NCI-H2171 treated with DMSO at 0.1 percent for 48 hours (cell line): ENCODE measurements at regions not wholly inside any gene's neighbourhood (a gene's known extent, or its start where the extent isn't known, plus 50 kb on each side); places are given as distances from the start of the nearest gene placed in this dataset.
A peak's percentile ranks its signal among the peaks of the same experiment; 100 is the strongest.
"Not testable (repeated sequence)": the region's sequence is repeated elsewhere in the genome, so short reads cannot be mapped to it uniquely, and the experiment has no call there.

ENCODE experiments used
- DNase-seq: peaks from one replicate; lab custom pipeline; 2025; lab: John Stamatoyannopoulos, UW

DNA sequence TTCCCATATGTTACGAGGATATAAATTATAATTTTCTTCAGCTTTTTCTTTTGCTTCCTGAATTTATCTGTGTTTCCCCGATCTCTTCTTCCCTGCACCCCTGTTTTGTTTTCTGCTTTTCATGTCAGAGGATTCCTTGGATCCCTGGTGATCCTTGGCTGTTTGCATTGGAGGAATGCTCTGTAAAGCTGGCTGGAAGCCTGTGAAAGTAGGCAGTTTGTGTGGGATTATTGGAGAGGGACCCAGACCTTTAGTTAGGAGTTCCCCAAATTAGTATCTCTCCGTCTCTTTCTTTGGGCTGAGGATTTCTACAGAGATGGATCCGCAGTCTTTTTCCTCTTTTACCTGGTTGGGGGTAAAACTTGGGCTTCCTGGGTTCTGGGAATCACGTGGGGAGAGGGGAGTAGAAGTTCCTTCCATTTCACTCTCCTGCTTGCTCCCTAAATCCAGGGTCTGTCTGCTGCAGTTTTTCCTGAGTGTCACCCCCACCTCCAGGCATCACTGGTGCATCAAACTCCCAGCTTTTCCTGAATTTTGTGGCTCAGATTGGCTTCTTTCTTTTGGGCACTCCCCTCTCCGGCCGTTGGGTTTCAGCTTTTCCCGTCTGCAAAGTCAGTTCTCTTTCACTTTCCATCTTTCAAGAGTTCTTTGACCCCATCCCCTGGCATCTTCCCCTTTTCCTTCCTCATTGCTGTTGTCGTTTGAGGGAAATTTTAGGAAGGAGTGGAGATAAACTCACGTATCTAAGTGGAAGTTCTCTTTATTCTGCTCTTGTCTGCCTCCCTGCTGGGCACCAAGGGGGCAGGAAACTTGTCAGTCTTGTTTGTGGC lies 79.1 kb upstream of the ALX4 start:
- DNase-seq: no peak

DNA sequence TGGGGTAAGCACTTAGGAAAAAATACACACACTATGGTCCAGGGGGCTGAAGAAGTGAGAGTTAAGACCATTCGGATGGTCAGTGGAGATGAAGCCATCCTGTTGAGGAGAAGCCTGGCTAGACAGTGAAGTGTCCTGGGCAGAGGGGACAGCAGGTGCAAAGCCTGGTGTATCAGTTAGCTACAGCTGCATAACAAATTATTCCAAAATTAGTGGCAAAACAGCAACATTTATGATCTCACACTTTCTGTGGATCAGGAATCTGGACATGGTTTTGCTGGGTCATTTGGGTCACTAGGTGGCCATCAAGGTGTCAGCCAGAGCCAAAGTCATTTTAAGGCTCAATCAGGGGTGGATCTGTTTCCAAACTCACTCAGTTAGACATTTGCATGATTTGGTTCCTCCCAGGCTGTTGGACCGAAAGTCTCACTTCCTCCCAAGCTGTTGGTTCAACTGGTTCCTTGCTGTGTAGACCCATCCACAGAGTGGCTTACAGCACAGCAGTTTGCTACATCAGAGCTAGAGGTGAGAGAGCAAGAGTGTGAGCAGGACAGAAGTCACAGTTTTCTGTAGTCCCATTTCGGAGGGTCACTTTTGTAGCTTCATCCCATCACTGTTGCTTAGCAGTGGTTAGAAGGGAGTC lies 80.1 kb upstream of the ALX4 start:
- DNase-seq: no peak

DNA sequence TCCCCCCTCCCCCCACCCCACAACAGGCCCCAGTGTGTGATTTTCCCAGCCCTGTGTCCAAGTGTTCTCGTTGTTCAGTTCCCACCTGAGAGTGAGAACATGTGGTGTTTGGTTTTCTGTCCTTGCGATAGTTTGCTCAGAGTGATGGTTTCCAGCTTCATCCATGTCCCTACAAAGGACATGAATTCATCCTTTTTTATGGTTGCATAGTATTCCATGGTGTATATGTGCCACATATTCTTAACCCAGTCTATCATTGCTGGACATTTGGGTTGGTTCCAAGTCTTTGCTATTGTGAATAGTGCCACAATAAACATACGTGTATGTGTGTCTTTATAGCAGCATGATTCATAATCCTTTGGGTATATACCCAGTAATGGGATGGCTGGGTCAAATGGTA lies 81.1 kb upstream of the ALX4 start:
- not testable (repeated sequence) for DNase-seq

DNA sequence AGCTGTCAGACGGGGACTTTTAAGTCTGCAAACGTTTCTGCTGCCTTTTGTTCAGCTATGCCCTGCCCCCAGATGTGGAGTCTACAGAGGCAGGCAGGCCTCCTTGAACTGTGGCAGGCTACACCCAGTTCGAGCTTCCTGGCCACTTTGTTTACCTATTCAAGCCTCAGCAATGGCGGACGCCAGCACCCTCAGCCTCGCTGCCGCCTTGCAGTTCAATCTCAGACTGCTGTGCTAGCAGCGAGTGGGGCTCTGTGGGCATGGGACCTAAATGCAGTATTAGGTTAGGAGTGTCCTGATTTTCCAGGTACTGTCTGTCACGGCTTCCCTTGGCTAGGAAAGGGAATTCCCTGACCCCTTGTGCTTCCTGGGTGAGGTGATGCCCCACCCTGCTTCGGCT lies 86.8 kb upstream of the ALX4 start:
- DNase-seq: not testable (repeated sequence)

DNA sequence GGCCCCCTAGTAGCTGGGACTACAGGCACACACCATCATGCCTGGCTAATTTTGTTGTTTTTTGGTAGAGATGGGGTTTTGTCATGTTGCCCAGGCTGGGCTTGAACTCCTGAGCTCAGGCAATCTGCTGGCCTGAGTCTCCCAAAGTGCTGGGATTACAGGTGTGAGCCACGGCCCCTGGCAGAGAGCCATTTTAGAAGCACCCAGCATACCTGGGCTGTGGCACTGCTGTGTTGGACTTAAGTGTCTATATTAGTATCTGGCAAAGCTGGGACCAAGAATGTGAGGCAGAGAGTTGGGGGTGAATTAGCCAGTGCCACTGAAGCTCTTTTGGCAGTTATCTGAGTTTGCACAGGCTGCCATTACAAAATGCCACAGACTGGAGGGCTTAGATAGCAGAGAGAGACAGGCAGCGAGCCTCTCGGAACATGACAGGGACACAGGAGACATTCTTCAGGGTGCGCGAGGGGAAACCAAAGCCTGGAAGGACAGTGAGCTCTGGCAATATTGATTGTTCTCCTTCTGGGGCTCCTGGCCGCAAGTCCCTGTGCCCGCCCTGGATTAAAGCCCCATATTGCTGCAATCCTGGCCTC lies 87.7 kb upstream of the ALX4 start:
- no peak for DNase-seq

DNA sequence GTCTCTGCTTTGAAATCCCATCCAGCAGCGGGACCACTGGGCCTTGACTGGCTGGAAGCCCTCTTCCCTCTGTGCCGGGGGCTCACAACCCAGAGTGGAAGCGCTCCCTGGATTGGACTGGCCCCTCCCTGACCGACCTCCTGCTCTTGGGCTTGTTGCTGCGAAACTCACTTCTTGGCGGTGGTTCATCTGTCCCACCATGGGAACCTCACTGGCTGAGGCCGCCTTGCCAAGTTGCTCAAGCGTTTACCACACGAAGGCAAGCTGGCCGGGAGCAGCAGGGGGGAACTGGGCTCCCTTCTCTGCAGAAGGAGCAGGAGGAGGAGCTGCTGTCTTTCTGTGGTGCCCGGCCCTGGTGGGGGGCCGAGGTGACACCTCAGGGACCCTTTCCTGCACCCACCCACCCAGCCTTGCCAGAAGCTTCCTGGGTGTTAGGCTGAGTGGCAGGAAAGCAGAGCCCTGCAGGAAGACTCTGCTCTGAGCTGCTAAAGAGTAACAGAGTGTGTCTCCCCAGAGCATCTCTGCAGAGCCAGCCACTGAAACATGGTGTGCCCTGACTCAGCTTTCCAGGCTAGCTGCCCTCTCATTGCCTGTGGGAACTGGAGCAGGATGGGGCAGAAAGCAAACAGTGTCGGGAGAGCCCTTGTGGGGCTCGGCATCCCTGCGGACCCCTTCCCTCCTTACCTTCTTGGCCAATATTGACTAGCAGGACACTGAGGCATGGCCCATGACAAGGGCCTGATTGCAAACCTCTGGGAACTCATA lies 88.5 kb upstream of the ALX4 start:
- DNase-seq: no peak

DNA sequence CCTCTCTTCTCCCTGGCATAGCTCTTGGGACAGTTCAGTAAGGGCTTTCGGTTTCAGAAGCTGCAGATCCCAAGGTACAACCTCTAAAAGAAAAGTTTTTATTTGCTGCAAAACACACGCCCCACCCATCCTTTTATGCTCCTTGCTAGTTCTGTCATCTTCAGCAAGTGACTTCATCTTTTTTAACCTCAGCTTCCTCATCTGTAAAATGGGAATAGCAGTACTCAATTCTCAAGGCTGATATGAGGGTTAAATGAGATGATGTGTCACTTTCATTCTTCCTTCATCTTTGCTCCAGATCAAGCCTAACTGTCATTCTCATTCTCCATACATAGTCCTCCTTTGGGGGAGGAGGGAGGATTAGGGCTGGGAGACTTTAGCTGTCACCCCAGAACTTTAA lies 90.0 kb upstream of the ALX4 start:
- no peak for DNase-seq

DNA sequence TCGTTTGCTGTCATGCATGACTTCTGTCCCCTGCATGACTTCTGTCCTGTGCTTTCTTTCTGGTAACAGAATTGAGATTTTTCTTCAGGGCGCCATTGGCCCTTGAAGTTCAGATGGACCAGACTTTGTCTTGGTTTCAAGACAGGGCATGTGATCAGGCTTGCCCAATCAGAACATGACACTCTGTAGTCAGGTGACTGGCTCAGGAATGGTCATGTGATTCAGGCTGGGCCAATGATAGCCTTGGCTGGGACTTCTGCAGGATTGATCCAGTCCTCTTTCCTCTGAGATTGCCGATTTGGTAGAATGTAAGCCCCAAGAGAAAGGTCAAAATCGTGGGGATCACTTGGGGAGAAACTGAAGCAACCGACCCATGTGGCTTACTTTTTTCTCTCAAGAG lies 90.5 kb upstream of the ALX4 start:
- DNase-seq: peak; percentile 33

DNA sequence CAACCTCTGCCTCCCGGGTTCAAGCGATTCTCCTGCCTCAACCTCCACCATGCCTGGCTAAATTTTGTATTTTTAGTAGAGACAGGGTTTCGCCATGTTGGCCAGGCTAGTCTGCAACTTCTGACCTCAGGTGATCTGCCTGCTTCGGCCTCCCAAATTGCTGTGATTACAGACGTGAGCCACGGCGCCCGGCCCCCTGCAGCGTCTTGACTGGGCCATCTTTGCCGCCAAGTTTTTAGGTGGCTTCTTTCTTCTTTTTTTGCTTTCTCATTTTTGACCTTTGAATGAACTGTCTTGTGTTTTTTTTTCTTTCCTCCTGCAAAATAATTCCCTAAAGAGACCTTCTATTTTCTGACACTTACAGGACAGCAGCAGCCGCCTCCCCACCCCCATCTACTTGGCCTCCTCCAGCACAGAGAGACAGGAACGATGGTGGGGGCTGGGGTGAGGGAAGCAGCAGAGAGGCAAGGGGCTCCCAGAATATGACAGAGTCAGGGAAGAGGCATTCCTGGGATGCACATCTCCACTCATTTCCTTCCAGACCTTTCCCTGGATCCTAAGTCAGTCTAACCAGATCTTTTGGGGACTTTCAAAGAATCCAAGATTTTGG lies 92.6 kb upstream of the ALX4 start:
- no peak for DNase-seq

DNA sequence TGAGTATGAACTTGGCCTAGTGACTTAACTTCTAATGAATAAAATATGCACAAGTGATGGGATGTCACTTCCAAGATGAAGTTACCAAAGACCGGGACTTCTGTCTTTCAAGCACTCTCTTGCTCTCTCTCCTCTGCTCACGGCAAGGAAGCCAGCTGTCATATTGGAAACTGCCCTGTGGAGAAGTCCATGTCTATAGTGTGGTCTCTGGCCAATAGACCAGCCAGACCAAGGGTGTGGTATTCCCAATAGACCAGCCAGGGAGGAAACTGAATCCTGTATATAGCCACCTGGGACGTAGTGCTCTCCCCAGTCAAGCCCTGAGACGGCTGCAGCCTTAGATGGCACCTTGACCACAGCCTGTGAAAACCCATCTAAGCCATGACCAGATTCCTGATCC lies 93.2 kb upstream of the ALX4 start:
- no peak for DNase-seq

DNA sequence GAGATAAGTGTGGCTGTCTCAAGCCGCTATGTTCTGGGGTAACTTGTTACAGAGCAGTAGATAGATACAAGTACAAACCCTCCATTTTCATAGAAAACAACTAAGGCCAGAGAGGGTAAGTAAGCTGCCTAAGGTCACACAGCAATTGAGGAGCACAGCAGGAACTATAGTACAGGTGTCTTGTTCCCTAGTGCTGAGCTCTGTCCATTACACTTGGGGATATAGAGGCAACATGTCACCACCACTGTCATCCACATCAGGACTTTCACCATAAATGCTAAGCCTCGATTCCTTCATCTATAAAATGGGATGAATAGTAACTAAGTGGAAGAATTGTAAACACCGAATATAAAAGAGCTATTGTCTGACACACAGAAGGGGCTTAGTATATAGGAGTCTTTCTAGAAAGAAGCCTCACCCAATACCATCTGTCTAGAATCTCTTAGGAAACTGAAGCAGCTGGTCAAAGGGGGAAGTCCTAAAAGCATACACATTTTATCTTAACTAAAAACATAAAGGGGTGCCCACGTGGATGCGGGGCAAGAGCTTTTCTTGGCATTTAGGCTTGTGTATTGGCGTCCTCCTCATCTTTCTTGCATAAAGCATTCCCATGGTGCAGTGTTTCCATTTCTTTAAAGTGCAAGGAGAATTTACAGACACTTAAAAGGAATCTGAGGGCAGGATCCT lies 93.8 kb upstream of the ALX4 start:
- DNase-seq: peak; percentile 80

DNA sequence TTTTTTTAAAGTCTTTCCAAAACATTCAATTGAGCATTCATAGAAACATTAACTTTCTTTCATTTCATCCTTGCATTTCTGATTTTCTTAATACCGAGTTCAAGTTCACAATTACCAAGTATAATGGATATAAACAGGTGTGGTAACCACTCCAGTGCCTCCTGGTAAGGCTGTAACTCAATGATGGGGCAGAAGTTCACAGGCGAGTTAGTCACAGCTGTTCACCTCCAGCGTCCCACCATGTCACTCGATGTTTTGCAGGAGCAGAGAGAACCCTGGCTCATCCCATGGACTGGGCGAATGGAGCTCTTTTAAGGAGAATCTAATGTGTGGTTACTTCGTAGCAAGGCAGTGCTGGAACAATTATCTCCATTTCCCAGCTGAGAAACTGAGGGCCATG lies 94.4 kb upstream of the ALX4 start:
- peak; percentile 89 for DNase-seq

DNA sequence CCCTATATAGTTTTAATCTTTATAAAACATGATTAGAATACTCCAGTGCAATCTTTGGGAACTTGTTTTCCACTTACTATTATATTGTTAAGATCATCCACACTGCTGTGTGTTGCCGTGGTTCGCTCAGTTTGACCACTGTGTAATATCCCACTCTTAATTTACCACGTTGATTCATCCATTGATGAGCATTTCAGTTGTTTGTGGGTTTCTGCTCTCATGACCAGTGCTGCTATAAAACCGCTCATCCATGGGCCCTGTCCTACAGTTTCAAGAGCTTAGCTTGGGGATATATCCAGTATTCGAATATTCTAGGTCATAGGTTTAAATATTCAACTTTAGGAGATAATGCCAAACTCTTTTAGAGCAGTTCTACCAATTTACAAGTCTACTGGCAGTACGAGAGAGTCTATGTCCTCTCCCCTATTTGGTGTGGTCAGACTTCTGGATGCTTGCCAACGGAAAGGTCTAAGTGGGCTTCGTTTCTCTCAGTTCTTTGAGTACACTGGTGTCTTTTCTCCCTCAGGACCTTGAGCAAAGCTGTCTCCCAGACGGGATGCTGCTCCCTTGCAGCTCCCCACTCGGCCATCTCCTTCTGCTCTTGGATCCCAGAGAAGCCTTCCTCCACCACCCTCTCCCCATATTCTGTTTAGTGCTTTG lies 94.9 kb upstream of the ALX4 start:
- no peak for DNase-seq

DNA sequence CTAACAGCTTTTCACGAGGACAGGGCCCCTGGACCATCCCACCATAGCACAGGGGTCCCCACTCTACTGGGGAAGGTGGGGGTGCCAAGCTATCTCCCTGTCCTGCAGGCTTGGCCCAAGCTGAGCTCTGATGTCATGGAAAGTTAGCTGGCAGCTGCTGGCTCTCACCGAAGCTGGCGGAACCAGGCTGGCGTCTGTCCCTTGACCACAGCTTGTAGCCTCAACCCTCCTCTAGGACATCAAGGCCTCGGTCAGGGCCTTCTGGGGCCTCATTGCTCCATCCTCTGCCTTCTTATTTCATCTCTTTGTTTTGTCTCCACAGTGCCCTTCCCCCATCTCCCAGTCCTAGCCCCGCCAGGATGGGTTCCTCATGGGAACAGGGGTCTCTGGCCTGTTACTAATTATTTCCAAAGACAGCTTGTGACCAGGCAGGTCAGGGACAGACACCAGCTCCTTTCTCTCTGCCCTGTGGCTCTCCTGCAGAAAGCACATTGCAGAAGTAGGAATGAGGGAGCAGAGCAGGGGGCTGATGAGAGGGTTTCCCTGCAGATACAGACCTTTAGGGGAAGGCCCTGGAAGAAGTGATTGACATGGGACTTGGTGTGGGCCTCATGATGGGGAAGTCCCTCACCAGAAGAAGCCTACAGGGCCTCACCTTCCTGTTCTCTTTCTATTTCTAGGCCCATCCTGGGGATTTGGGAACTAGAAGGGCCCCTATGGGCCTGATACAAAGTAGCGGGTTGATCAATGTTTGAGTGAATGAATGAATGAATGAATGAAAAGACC lies 97.5 kb upstream of the ALX4 start:
- DNase-seq: no peak

DNA sequence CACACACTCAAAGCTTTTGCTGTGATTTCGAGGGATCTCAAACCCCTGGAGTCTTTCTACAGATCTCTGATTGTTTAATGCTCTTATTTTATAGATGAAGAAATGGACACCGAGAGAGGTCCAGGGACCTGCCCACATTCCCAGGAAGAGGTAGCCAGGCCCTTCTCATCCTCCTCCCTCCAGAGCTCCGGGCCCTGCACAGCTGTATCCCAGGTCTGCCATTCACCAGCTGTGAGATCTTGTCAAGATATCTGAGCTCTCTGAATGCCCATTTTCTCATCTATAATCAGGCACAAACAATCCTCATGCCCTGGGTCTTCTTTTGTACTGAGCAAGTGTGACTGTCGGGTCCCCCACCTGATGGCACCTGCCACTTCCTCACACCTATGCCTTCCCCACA lies 98.2 kb upstream of the ALX4 start:
- DNase-seq: no peak

DNA sequence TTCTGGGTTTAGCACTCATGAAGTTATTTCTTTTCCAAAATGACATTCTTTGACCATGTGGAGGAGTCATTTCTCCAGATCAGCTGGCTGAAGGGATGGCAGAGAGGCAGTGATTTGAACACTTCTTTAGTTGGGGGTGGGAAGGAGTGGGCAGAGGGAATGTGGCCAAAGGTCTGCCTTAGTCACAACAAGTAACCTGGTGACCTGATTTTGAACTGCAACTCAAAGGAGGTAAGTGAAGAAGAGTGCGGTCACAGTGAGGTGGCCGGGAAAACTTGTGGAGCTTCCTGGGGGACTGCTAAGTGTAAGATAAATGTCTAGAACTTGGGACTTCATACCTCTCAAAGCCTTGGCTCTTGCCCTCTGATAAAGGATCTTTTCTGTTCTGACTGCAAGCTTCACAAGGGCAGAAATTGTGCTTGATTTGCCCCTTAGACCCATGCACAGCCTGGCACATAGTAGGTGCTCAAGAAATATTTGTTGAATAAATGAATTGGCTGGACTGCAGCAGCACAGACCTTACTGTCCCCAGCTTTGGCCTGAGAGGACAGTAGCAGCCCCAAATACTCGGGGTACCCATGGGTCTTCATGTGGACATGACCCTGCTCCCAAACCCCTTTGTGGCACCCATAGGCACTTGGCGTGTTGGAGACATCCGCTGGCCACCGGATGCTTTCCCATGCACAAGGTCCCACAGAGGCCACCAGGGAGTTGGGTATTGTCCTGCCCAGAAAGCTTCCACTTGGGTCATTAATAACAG lies 99.0 kb upstream of the ALX4 start:
- no peak for DNase-seq

DNA sequence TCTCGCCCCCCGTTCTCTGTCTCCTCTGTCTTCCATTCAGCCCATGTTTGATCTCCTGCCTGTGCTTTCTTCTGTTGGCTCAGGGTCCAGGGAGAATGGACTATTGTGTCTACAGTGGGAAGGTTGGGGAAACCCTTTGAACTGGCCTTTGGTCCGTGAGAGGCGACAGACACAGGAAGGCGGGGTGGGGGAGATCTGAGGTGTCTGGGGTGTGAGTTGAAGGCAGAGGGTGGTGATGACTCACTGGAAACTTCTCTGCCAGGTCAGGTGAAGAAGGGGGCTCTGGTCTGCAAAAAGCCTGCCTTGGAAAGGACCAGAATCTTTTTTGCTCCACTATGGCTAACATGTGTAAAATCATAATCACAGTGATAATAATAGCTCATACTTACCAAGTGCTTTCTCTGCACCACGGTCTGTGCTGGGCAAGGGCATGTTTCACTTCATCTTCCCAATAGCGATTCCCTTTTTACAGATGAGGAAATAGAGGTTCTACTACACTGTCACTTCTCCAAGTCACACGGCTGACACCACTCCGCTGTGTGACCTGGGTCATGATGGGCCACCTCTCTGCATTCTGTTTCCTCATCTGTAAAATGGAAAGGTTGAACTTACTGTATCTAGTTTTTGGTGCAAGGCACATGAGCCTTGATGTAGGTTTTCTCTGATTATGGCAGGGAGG lies 99.8 kb upstream of the ALX4 start:
- DNase-seq: no peak

DNA sequence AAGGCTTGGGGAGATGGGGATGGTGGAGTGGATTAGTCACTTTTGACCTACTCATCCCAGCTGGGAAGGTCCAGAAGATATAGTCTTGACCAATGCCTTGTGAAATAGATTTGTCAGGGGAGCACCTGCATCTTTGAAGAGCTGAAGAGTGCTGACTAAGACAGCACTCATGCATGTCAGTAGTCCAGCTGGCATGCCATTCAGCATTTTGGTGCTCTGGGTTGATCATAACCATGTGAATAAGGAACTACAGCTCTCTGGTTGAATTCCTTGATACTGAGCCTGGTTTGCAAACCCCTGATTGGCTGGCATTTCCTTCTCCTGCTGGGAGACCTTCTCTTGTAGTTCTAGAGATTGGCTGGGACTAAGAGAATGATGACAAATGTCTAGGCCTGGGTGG lies 106.8 kb upstream of the ALX4 start:
- no peak for DNase-seq
